DND-41 (cell line): ENCODE measurements at regions not wholly inside any gene's neighbourhood (a gene's known extent, or its start where the extent isn't known, plus 50 kb on each side); places are given as distances from the start of the nearest gene placed in this dataset.

ENCODE experiments used
- ATAC-seq: fragments of 200-7000 bp; cut with Tn5 transposase; 3 replicates; pipeline ENCODE4 v1.9.1; 2021; ENCODE audit warnings: low read depth; ENCODE audit not compliant: insufficient read depth
- DNase-seq: peaks from one replicate; pipeline ENCODE4 v3.0.0-alpha.2; 2020
- H2AFZ ChIP-seq: 2 replicates; pipeline ENCODE4 v1.6.0; 2012; ENCODE audit warnings: low read depth, low read length
- H3K27ac ChIP-seq: 2 replicates; pipeline ENCODE4 v1.5.1; 2012; ENCODE audit warnings: low read length, inconsistent platforms
- H3K27me3 ChIP-seq: fragments of 200-600 bp; sonication (generic); 2 replicates; pipeline ENCODE4 v1.6.0; 2012; ENCODE audit warnings: low read length, mild to moderate bottlenecking, inconsistent platforms; ENCODE audit not compliant: insufficient read depth, poor library complexity
- H3K36me3 ChIP-seq: 2 replicates; pipeline ENCODE4 v1.5.1; 2012; ENCODE audit warnings: low read length, inconsistent platforms; ENCODE audit not compliant: insufficient read depth
- H3K4me1 ChIP-seq: 2 replicates; pipeline ENCODE4 v1.5.1; 2012; ENCODE audit warnings: mild to moderate bottlenecking, low read length; ENCODE audit not compliant: insufficient read depth
- H3K4me2 ChIP-seq: 2 replicates; pipeline ENCODE4 v1.6.0; 2012; ENCODE audit warnings: mild to moderate bottlenecking, moderate library complexity, low read length, inconsistent platforms; ENCODE audit not compliant: insufficient read depth
- H3K4me3 ChIP-seq, 2 experiments: fragments of 200-600 bp in 1 of 2; shearing (Covaris generic) in 1 of 2; 2 replicates each; pipeline ENCODE4 v1.5.1; 2012 to 2016; ENCODE audit warnings: inconsistent platforms in 2 of 2, low read length in 2 of 2, mild to moderate bottlenecking in 2 of 2, low read depth in 1 of 2, moderate library complexity in 1 of 2
- H3K79me2 ChIP-seq: 2 replicates; pipeline ENCODE4 v1.6.0; 2012; ENCODE audit warnings: low read length, inconsistent platforms; ENCODE audit not compliant: insufficient read depth
- H3K9ac ChIP-seq: 2 replicates; pipeline ENCODE4 v1.6.0; 2012; ENCODE audit warnings: low read depth, mild to moderate bottlenecking, inconsistent platforms, low read length, moderate library complexity
- H3K9me3 ChIP-seq: 2 replicates; pipeline ENCODE4 v1.5.1; 2012; ENCODE audit warnings: low read length, moderate library complexity, mild to moderate bottlenecking, inconsistent platforms; ENCODE audit not compliant: insufficient read depth, severe bottlenecking
- H4K20me1 ChIP-seq: 2 replicates; pipeline ENCODE4 v1.6.0; 2012; ENCODE audit warnings: low read length; ENCODE audit not compliant: insufficient read depth
- EZH2 ChIP-seq: IDR thresholded peaks from 3 replicates; pipeline ENCODE4 v1.6.1; 2012; ENCODE audit warnings: borderline replicate concordance, low read depth, mild to moderate bottlenecking, moderate library complexity, low read length, inconsistent platforms; ENCODE audit not compliant: severe bottlenecking
- TF ChIP-seq, protein P1 (sequence below): IDR thresholded peaks from 2 replicates; pipeline ENCODE4 v1.5.1; 2012; ENCODE audit warnings: borderline replicate concordance, low read length, moderate library complexity, mild to moderate bottlenecking; ENCODE audit not compliant: poor library complexity, severe bottlenecking; ENCODE audit errors: extremely low read depth

DNA sequence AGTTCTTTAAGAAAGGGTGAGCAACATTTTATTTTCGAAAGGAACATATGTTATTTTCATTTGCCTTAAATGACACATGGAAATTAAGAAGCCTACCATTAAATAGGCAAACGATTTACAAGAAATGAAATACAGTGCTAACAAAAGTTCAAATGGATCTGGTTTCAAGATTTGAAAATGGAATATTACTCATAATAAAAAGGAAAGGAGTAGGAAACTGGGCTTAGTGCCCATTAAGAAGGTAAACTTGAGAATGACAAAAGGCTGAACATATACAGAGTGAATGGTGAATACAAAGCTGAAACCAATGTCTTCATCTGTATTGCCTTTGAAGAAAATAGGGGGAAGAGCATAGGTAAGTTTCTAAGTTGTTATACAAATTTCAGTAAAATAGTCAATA is 974.2 kb upstream of the C9orf72 start:
- Histone ChIP-seq H3K9me3 (no peaks in the 10 kb centered on the region), H3K79me2 (no peaks in the 10 kb centered on the region), H3K4me1 (no peaks in the 10 kb centered on the region), H3K27ac (no peak overlapping the region), H4K20me1 (no peaks in the 10 kb centered on the region), H3K36me3 (no peaks in the 10 kb centered on the region), H3K4me2 (no peak overlapping the region), H2AFZ (no peak overlapping the region), H3K27me3 (no peaks in the 10 kb centered on the region), H3K4me3 (no peak overlapping the region), H3K9ac (no peak overlapping the region)
- no peak for TF ChIP-seq EZH2
- TF ChIP-seq, protein P1, sequence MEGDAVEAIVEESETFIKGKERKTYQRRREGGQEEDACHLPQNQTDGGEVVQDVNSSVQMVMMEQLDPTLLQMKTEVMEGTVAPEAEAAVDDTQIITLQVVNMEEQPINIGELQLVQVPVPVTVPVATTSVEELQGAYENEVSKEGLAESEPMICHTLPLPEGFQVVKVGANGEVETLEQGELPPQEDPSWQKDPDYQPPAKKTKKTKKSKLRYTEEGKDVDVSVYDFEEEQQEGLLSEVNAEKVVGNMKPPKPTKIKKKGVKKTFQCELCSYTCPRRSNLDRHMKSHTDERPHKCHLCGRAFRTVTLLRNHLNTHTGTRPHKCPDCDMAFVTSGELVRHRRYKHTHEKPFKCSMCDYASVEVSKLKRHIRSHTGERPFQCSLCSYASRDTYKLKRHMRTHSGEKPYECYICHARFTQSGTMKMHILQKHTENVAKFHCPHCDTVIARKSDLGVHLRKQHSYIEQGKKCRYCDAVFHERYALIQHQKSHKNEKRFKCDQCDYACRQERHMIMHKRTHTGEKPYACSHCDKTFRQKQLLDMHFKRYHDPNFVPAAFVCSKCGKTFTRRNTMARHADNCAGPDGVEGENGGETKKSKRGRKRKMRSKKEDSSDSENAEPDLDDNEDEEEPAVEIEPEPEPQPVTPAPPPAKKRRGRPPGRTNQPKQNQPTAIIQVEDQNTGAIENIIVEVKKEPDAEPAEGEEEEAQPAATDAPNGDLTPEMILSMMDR: no peak
- DNase-seq (no peak), ATAC-seq (no peak)

DNA sequence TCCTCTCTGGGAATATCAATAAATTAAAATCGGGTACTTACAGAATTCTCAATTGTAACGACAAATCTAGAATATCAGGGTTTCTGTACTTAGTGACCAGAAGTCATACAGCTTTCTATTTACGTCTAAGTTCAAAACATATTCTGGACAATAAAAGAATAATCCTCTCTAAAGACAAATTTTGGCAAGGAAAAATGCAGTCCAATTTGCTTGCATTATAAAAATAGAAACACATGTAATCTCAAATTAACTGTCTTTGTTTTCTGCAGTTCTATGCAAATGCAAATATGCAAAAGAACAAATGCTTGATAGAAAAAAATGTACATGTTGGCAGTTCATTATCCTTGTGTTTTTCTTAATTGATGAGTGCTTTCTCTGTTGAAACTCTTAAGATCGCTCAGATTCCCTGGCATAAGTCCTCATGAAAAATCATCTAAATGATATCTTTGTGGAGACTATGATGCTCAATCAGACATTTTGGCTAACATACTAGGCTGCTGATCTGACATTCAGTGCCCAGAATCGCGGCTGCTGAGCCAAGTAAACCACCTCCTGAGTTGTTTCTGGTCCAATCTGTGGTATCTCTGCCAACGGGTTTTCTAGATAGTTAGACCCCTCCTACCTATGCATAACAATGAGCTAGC is 990.1 kb upstream of the C9orf72 start:
- H3K36me3 ChIP-seq: no peaks in the 10 kb centered on the region
- H3K27me3 ChIP-seq: no peaks in the 10 kb centered on the region
- TF ChIP-seq EZH2: no peak
- TF ChIP-seq, protein P1: no peak
- H3K4me2 ChIP-seq: no peak overlapping the region
- no peaks in the 10 kb centered on the region for H3K4me1 ChIP-seq
- DNase-seq (no peak), ATAC-seq (no peak)
- no peaks in the 10 kb centered on the region for H3K9me3 ChIP-seq
- no peak overlapping the region for H2AFZ ChIP-seq
- no peak overlapping the region for H3K27ac ChIP-seq
- no peak overlapping the region for H3K4me3 ChIP-seq
- no peaks in the 10 kb centered on the region for H3K79me2 ChIP-seq
- H3K9ac ChIP-seq: no peak overlapping the region
- no peaks in the 10 kb centered on the region for H4K20me1 ChIP-seq

DNA sequence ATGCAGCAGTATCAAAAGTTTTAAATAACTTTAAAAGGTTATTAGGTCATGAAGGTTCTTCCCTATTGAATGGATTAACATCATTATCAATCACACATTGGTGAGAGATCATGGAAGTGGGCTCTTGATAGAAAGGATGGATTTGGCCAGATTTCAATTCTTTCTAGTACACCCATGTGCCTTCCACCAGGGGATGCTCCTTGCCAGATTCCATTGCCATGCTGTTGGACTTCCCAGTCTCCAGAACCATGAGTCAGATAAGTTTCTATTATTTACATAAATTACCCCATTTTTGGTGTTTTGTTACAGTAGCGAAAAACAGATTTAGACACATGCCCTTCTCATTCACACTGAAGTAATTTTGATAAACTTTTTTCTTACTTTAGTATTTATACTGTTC is 1010.6 kb upstream of the C9orf72 start:
- Histone ChIP-seq H3K9ac (no peak overlapping the region), H3K79me2 (no peaks in the 10 kb centered on the region), H4K20me1 (no peaks in the 10 kb centered on the region), H3K9me3 (no peaks in the 10 kb centered on the region), H3K4me1 (no peaks in the 10 kb centered on the region), H3K27me3 (no peaks in the 10 kb centered on the region), H2AFZ (no peak overlapping the region), H3K4me3 (no peak overlapping the region), H3K36me3 (no peaks in the 10 kb centered on the region), H3K4me2 (no peak overlapping the region), H3K27ac (no peak overlapping the region)
- ATAC-seq (no peak), DNase-seq (no peak)
- TF ChIP-seq EZH2: no peak
- TF ChIP-seq, protein P1: no peak
